ENCODE measurements at regions not wholly inside any gene's neighbourhood (a gene's known extent, or its start where the extent isn't known, plus 50 kb on each side); places are given as distances from the start of the nearest gene placed in this dataset.

GRCh38 chr3:43921056-43921648 lies 230.4 kb downstream of the ABHD5 start:
- no peak overlapping the region for H3K27ac Mint-ChIP-seq (ENCODE audit: unreplicated experiment)
- H3K36me3 Mint-ChIP-seq (ENCODE audit: low read depth), result no peaks in the 10 kb centered on the region
- no peak for DNase-seq (ENCODE audit: low spot score)
- no peak for TF ChIP-seq CTCF (IDR thresholded peaks at IDR 0.05)
- H3K9me3 Mint-ChIP-seq (ENCODE audit: low read depth), result no peaks in the 10 kb centered on the region
- peaks cover 12% of the 10 kb centered on the region for H3K27me3 Mint-ChIP-seq (ENCODE audit: low read depth)
- H3K4me1 Mint-ChIP-seq (ENCODE audit: low read depth), result peaks cover 12% of the 10 kb centered on the region
- H3K4me3 Mint-ChIP-seq (ENCODE audit: unreplicated experiment), result no peak overlapping the region

DNA sequence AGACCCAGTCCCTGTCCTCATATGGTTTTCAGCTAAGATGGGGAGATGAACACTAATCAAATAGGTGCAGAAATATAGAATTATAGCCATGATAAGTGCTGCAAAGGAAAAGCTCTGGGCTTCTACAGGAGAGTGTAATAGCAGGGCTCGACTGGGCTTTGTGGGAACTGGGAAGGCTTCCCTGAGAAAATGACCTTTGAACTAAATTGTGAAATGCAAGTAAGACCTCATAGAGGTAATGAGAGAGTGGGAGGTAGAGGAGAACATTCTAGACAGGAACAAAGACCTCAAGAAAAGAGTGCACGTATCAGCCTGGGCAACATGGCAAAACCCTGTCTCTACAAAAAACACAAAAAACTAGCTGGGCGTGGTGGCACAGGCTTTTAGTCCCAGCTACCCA lies 231.6 kb downstream of the ABHD5 start:
- H3K4me1 Mint-ChIP-seq (ENCODE audit: low read depth), result peaks cover 12% of the 10 kb centered on the region
- H3K27me3 Mint-ChIP-seq (ENCODE audit: low read depth), result peaks cover 12% of the 10 kb centered on the region
- no peak for DNase-seq (ENCODE audit: low spot score)
- TF ChIP-seq CTCF (IDR thresholded peaks at IDR 0.05), result no peak
- no peaks in the 10 kb centered on the region for H3K36me3 Mint-ChIP-seq (ENCODE audit: low read depth)
- H3K9me3 Mint-ChIP-seq (ENCODE audit: low read depth), result no peaks in the 10 kb centered on the region
- H3K27ac Mint-ChIP-seq (ENCODE audit: unreplicated experiment), result no peak overlapping the region
- H3K4me3 Mint-ChIP-seq (ENCODE audit: unreplicated experiment), result no peak overlapping the region

GRCh38 chr3:43923104-43923882 lies 232.6 kb downstream of the ABHD5 start:
- Mint-ChIP-seq H3K4me3 (ENCODE audit: unreplicated experiment) (no peak overlapping the region), H3K9me3 (ENCODE audit: low read depth) (no peaks in the 10 kb centered on the region), H3K36me3 (ENCODE audit: low read depth) (no peaks in the 10 kb centered on the region), H3K27ac (ENCODE audit: unreplicated experiment) (no peak overlapping the region), H3K4me1 (ENCODE audit: low read depth) (peaks cover 12% of the 10 kb centered on the region), H3K27me3 (ENCODE audit: low read depth) (peaks cover 12% of the 10 kb centered on the region)
- TF ChIP-seq CTCF (IDR thresholded peaks at IDR 0.05), result no peak
- no peak for DNase-seq (ENCODE audit: low spot score)

DNA sequence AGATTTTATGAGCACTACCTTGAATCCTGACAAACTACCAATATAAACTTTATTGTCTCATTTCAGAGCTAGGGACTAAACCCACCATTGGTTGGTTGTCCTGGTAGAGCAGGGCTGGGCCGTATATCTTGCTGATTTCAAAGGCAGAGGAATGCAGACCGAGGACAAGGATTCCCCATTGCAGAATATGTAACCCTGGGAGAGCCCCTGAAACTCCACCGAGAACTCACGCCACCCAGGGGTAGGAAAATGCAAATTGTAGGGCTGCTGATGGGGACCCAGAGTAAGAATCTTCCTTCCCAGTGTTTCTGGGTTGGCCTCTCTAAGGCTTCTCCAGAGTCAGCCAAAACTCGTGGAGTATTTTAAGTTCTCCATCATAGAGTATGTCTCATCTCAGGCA lies 235.3 kb downstream of the ABHD5 start:
- no peaks in the 10 kb centered on the region for H3K36me3 Mint-ChIP-seq (ENCODE audit: low read depth)
- DNase-seq (ENCODE audit: low spot score), result no peak
- TF ChIP-seq CTCF (IDR thresholded peaks at IDR 0.05), result no peak
- H3K9me3 Mint-ChIP-seq (ENCODE audit: low read depth), result no peaks in the 10 kb centered on the region
- H3K4me3 Mint-ChIP-seq (ENCODE audit: unreplicated experiment), result no peak overlapping the region
- H3K4me1 Mint-ChIP-seq (ENCODE audit: low read depth), result peaks cover 7% of the 10 kb centered on the region
- H3K27me3 Mint-ChIP-seq (ENCODE audit: low read depth), result peaks cover 14% of the 10 kb centered on the region
- H3K27ac Mint-ChIP-seq (ENCODE audit: unreplicated experiment), result no peak overlapping the region

DNA sequence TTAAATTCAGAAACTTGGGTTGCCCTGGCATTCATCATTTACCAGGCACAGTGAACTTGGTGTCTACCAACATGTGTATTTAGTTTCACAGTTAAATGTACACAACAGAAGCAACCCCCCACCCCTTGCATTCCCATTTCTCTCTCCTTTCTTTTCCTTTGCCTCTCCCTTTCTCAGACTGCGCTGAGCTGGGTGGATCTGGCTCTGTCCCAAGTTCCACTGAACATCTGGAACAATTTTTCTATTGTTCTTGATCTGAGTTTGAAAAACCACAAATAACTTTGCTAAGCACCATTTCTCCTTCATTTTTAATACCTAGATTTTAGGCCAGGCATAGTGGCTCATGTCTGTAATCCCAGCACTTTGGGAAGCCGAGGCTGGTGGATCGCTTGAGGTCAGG lies 242.2 kb downstream of the ABHD5 start:
- no peaks in the 10 kb centered on the region for H3K4me1 Mint-ChIP-seq (ENCODE audit: low read depth)
- H3K27me3 Mint-ChIP-seq (ENCODE audit: low read depth), result peaks cover 37% of the 10 kb centered on the region
- H3K27ac Mint-ChIP-seq (ENCODE audit: unreplicated experiment), result no peak overlapping the region
- no peak for DNase-seq (ENCODE audit: low spot score)
- no peak for TF ChIP-seq CTCF (IDR thresholded peaks at IDR 0.05)
- H3K36me3 Mint-ChIP-seq (ENCODE audit: low read depth), result peaks cover 7% of the 10 kb centered on the region
- H3K9me3 Mint-ChIP-seq (ENCODE audit: low read depth), result peaks cover 17% of the 10 kb centered on the region
- H3K4me3 Mint-ChIP-seq (ENCODE audit: unreplicated experiment), result no peak overlapping the region

All from chondrocyte (in vitro differentiated cells).